ENCODE measurements at regions not wholly inside any gene's neighbourhood (a gene's known extent, or its start where the extent isn't known, plus 50 kb on each side); places are given as distances from the start of the nearest gene placed in this dataset.

DNA sequence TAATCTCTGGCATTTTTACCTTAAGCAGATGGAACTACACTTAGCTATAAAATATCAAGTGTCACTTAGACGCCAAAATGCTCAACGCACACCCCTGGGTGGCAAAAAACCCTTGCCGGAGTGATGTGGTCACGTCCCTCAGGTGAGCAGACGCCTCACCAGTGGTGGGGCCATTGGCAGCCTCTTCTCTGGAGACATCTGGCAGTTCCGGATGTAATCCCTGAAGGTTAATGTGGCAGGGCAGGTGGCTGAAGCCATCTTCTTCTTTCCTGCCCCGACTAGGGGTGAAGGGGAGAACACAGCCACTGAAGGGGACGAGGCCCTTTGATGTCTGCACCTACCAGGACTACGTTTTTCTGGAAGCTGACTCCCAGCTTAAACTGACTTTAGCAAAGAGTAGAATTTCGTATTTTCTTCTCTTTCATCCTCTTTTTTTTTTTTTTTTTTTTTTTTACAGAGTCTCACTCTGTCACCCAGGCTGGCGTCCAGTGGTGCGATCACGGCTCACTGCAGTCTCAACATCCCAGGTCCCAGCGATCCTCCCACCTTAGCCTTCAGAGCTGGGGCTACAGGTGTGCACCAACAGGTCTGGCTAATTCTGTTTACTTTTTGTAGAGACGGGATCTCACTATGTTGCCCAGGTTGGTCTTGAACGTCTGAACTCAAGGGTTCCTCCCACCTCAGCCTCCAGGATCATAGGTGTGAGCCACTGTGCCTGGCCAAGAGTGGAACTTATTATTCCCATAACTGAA is 152.1 kb downstream of the TTLL2 start:
- TF ChIP-seq ZNF70 (CRISPR knock-in tag; IDR thresholded peaks at IDR 0.05) (no peak), ZC3H10 (CRISPR knock-in tag; IDR thresholded peaks at IDR 0.05) (no peak), CSDC2 (CRISPR knock-in tag; IDR thresholded peaks at IDR 0.05) (no peak), ZNF8 (CRISPR knock-in tag; IDR thresholded peaks at IDR 0.05) (no peak), GLIS3 (CRISPR knock-in tag; IDR thresholded peaks at IDR 0.05) (no peak), TOX (CRISPR knock-in tag; IDR thresholded peaks at IDR 0.05; ENCODE audit: borderline replicate concordance) (no peak), ZFP3 (CRISPR knock-in tag; IDR thresholded peaks at IDR 0.05) (no peak), ISL1 (CRISPR knock-in tag; IDR thresholded peaks at IDR 0.05) (no peak), BACH2 (CRISPR knock-in tag; IDR thresholded peaks at IDR 0.05; ENCODE audit: borderline replicate concordance) (no peak), RARB (CRISPR knock-in tag; IDR thresholded peaks at IDR 0.05) (no peak), ZFP30 (CRISPR knock-in tag; IDR thresholded peaks at IDR 0.05) (no peak), PPARA (CRISPR knock-in tag; IDR thresholded peaks at IDR 0.05; ENCODE audit: borderline replicate concordance) (no peak), SNAI2 (CRISPR knock-in tag; IDR thresholded peaks at IDR 0.05) (no peak), ZNF565 (CRISPR knock-in tag; conservative IDR thresholded peaks at IDR 0.05; ENCODE audit: low read depth) (no peak), OSR1 (CRISPR knock-in tag; IDR thresholded peaks at IDR 0.05) (no peak)
- TF ChIP-seq, protein P1, sequence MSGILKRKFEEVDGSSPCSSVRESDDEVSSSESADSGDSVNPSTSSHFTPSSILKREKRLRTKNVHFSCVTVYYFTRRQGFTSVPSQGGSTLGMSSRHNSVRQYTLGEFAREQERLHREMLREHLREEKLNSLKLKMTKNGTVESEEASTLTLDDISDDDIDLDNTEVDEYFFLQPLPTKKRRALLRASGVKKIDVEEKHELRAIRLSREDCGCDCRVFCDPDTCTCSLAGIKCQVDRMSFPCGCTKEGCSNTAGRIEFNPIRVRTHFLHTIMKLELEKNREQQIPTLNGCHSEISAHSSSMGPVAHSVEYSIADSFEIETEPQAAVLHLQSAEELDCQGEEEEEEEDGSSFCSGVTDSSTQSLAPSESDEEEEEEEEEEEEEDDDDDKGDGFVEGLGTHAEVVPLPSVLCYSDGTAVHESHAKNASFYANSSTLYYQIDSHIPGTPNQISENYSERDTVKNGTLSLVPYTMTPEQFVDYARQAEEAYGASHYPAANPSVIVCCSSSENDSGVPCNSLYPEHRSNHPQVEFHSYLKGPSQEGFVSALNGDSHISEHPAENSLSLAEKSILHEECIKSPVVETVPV (CRISPR knock-in tag; IDR thresholded peaks at IDR 0.05), result no peak
- TF ChIP-seq, protein P2, sequence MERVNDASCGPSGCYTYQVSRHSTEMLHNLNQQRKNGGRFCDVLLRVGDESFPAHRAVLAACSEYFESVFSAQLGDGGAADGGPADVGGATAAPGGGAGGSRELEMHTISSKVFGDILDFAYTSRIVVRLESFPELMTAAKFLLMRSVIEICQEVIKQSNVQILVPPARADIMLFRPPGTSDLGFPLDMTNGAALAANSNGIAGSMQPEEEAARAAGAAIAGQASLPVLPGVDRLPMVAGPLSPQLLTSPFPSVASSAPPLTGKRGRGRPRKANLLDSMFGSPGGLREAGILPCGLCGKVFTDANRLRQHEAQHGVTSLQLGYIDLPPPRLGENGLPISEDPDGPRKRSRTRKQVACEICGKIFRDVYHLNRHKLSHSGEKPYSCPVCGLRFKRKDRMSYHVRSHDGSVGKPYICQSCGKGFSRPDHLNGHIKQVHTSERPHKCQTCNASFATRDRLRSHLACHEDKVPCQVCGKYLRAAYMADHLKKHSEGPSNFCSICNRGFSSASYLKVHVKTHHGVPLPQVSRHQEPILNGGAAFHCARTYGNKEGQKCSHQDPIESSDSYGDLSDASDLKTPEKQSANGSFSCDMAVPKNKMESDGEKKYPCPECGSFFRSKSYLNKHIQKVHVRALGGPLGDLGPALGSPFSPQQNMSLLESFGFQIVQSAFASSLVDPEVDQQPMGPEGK (CRISPR knock-in tag; IDR thresholded peaks at IDR 0.05; ENCODE audit: borderline replicate concordance), result no peak
- TF ChIP-seq, protein P3, sequence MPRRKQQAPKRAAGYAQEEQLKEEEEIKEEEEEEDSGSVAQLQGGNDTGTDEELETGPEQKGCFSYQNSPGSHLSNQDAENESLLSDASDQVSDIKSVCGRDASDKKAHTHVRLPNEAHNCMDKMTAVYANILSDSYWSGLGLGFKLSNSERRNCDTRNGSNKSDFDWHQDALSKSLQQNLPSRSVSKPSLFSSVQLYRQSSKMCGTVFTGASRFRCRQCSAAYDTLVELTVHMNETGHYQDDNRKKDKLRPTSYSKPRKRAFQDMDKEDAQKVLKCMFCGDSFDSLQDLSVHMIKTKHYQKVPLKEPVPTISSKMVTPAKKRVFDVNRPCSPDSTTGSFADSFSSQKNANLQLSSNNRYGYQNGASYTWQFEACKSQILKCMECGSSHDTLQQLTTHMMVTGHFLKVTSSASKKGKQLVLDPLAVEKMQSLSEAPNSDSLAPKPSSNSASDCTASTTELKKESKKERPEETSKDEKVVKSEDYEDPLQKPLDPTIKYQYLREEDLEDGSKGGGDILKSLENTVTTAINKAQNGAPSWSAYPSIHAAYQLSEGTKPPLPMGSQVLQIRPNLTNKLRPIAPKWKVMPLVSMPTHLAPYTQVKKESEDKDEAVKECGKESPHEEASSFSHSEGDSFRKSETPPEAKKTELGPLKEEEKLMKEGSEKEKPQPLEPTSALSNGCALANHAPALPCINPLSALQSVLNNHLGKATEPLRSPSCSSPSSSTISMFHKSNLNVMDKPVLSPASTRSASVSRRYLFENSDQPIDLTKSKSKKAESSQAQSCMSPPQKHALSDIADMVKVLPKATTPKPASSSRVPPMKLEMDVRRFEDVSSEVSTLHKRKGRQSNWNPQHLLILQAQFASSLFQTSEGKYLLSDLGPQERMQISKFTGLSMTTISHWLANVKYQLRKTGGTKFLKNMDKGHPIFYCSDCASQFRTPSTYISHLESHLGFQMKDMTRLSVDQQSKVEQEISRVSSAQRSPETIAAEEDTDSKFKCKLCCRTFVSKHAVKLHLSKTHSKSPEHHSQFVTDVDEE (CRISPR knock-in tag; IDR thresholded peaks at IDR 0.05), result no peak
- no peak for ATAC-seq

DNA sequence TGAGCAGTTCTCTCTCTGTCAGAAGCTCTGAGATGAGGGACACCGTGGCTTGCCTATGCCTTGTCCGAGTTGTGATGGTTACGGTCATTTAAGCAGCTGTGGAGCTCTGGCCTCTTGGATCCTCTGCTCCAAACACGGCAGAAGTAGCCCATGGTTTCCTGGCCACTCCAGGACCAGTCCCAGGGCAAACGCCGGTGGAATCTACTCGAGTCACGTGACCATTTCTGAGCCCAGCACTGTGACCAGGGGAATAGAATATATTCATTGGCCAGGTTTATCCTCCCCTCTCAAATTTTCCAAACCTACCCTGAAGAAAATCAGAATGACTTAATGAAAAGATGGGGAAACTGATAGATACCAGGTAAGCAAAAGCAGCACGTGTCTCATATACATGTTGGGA is 152.8 kb downstream of the TTLL2 start:
- no peak for ATAC-seq
- TF ChIP-seq TOX (CRISPR knock-in tag; IDR thresholded peaks at IDR 0.05; ENCODE audit: borderline replicate concordance), result no peak
- TF ChIP-seq BACH2 (CRISPR knock-in tag; IDR thresholded peaks at IDR 0.05; ENCODE audit: borderline replicate concordance), result no peak
- TF ChIP-seq PPARA (CRISPR knock-in tag; IDR thresholded peaks at IDR 0.05; ENCODE audit: borderline replicate concordance), result no peak
- TF ChIP-seq, protein P1 (CRISPR knock-in tag; IDR thresholded peaks at IDR 0.05), result no peak
- no peak for TF ChIP-seq ESRRG (CRISPR knock-in tag; IDR thresholded peaks at IDR 0.05)
- TF ChIP-seq ZNF565 (CRISPR knock-in tag; conservative IDR thresholded peaks at IDR 0.05; ENCODE audit: low read depth), result no peak
- TF ChIP-seq, protein P4, sequence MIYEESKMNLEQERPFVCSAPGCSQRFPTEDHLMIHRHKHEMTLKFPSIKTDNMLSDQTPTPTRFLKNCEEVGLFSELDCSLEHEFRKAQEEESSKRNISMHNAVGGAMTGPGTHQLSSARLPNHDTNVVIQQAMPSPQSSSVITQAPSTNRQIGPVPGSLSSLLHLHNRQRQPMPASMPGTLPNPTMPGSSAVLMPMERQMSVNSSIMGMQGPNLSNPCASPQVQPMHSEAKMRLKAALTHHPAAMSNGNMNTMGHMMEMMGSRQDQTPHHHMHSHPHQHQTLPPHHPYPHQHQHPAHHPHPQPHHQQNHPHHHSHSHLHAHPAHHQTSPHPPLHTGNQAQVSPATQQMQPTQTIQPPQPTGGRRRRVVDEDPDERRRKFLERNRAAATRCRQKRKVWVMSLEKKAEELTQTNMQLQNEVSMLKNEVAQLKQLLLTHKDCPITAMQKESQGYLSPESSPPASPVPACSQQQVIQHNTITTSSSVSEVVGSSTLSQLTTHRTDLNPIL (CRISPR knock-in tag; IDR thresholded peaks at IDR 0.05; ENCODE audit: low read depth), result no peak
- no peak for TF ChIP-seq CSDC2 (CRISPR knock-in tag; IDR thresholded peaks at IDR 0.05)
- TF ChIP-seq TCF4 (CRISPR knock-in tag; IDR thresholded peaks at IDR 0.05; ENCODE audit: borderline replicate concordance), result no peak
- TF ChIP-seq ZNF70 (CRISPR knock-in tag; IDR thresholded peaks at IDR 0.05), result no peak
- TF ChIP-seq, protein P3 (CRISPR knock-in tag; IDR thresholded peaks at IDR 0.05), result no peak
- TF ChIP-seq RARB (CRISPR knock-in tag; IDR thresholded peaks at IDR 0.05), result no peak
- TF ChIP-seq ZNF8 (CRISPR knock-in tag; IDR thresholded peaks at IDR 0.05), result no peak
- no peak for TF ChIP-seq ISL1 (CRISPR knock-in tag; IDR thresholded peaks at IDR 0.05)
- no peak for TF ChIP-seq OSR1 (CRISPR knock-in tag; IDR thresholded peaks at IDR 0.05)
- TF ChIP-seq ARNTL (CRISPR knock-in tag; IDR thresholded peaks at IDR 0.05; ENCODE audit: borderline replicate concordance, low read depth), result no peak
- no peak for TF ChIP-seq SNAI2 (CRISPR knock-in tag; IDR thresholded peaks at IDR 0.05)
- TF ChIP-seq ZFP30 (CRISPR knock-in tag; IDR thresholded peaks at IDR 0.05), result no peak
- TF ChIP-seq, protein P2 (CRISPR knock-in tag; IDR thresholded peaks at IDR 0.05; ENCODE audit: borderline replicate concordance), result no peak
- no peak for TF ChIP-seq GLIS3 (CRISPR knock-in tag; IDR thresholded peaks at IDR 0.05)

All from SK-N-SH treated with all-trans-retinoic acid at 6 μM for 48 hours (cell line).